ENCODE measurements at regions not wholly inside any gene's neighbourhood (a gene's known extent, or its start where the extent isn't known, plus 50 kb on each side); places are given as distances from the start of the nearest gene placed in this dataset.

- Histone ChIP-seq H3K4me1 (ENCODE audit: control insufficient read depth, insufficient read depth, low read length) (no peaks in the 10 kb centered on the region), H3K4me3 (ENCODE audit: low read length) (no peak overlapping the region), H3K27ac (ENCODE audit: low read depth, low read length) (no peak overlapping the region), H3K36me3 (ENCODE audit: control insufficient read depth, insufficient read depth, low read length) (no peaks in the 10 kb centered on the region), H3K9ac (ENCODE audit: extremely low read depth, low read length, poor library complexity, severe bottlenecking) (no peak overlapping the region), H3K27me3 (ENCODE audit: control insufficient read depth, insufficient read depth, low read length, poor library complexity, severe bottlenecking) (no peaks in the 10 kb centered on the region), H3K9me3 (ENCODE audit: control insufficient read depth, low read length) (peaks cover 15% of the 10 kb centered on the region)
- Mint-ChIP-seq H3K9me3 (peaks cover 4% of the 10 kb centered on the region), H3K4me1 (no peaks in the 10 kb centered on the region), H3K27ac (no peak overlapping the region), H3K4me3 (no peak overlapping the region), H3K27me3 (ENCODE audit: insufficient read depth) (no peaks in the 10 kb centered on the region), H3K36me3 (ENCODE audit: low read depth) (no peaks in the 10 kb centered on the region)
- 83 to 100% methylated on average over 1 to 4 of the region's 4 CpGs for WGBS, 2 experiments (ENCODE audit: insufficient coverage in 1 of 2, insufficient read length in 1 of 2)
- TF ChIP-seq CTCF (conservative IDR thresholded peaks at IDR 0.05), result no peak
- DNase-seq, result no peak
Observed at GRCh38 chr13:87052731-87053130, 618.4 kb upstream of the SLITRK5 start.

GRCh38 chr13:87057807-87058520 is 613.2 kb upstream of the SLITRK5 start:
- no peak overlapping the region for H3K27ac ChIP-seq (ENCODE audit: low read depth, low read length)
- WGBS, 2 experiments (ENCODE audit: insufficient coverage in 1 of 2, insufficient read length in 1 of 2), result 80 to 92% methylated on average over 1 to 3 of the region's 3 CpGs
- Mint-ChIP-seq H3K36me3 (ENCODE audit: low read depth) (no peaks in the 10 kb centered on the region), H3K9me3 (peaks cover 3% of the 10 kb centered on the region), H3K4me3 (no peak overlapping the region), H3K27me3 (ENCODE audit: insufficient read depth) (no peaks in the 10 kb centered on the region), H3K27ac (no peak overlapping the region), H3K4me1 (no peaks in the 10 kb centered on the region)
- H3K4me3 ChIP-seq (ENCODE audit: low read length), result no peak overlapping the region
- H3K27me3 ChIP-seq (ENCODE audit: control insufficient read depth, insufficient read depth, low read length, poor library complexity, severe bottlenecking), result no peaks in the 10 kb centered on the region
- no peak overlapping the region for H3K9ac ChIP-seq (ENCODE audit: extremely low read depth, low read length, poor library complexity, severe bottlenecking)
- no peak for DNase-seq
- H3K4me1 ChIP-seq (ENCODE audit: control insufficient read depth, insufficient read depth, low read length), result no peaks in the 10 kb centered on the region
- H3K36me3 ChIP-seq (ENCODE audit: control insufficient read depth, insufficient read depth, low read length), result no peaks in the 10 kb centered on the region
- peaks cover 2% of the 10 kb centered on the region for H3K9me3 ChIP-seq (ENCODE audit: control insufficient read depth, low read length)
- TF ChIP-seq CTCF (conservative IDR thresholded peaks at IDR 0.05), result no peak

- Mint-ChIP-seq H3K36me3 (ENCODE audit: low read depth) (no peaks in the 10 kb centered on the region), H3K27me3 (ENCODE audit: insufficient read depth) (no peaks in the 10 kb centered on the region), H3K9me3 (no peaks in the 10 kb centered on the region), H3K27ac (no peak overlapping the region), H3K4me3 (no peak overlapping the region), H3K4me1 (no peaks in the 10 kb centered on the region)
- Histone ChIP-seq H3K4me1 (ENCODE audit: control insufficient read depth, insufficient read depth, low read length) (no peaks in the 10 kb centered on the region), H3K4me3 (ENCODE audit: low read length) (no peak overlapping the region), H3K27ac (ENCODE audit: low read depth, low read length) (no peak overlapping the region), H3K27me3 (ENCODE audit: control insufficient read depth, insufficient read depth, low read length, poor library complexity, severe bottlenecking) (no peaks in the 10 kb centered on the region), H3K36me3 (ENCODE audit: control insufficient read depth, insufficient read depth, low read length) (no peaks in the 10 kb centered on the region), H3K9ac (ENCODE audit: extremely low read depth, low read length, poor library complexity, severe bottlenecking) (no peak overlapping the region), H3K9me3 (ENCODE audit: control insufficient read depth, low read length) (no peaks in the 10 kb centered on the region)
- DNase-seq, result no peak
- no peak for TF ChIP-seq CTCF (conservative IDR thresholded peaks at IDR 0.05)
- 53 to 67% methylated on average over 2 to 3 of the region's 5 CpGs for WGBS, 2 experiments (ENCODE audit: insufficient coverage in 1 of 2, insufficient read length in 1 of 2)
Observed at GRCh38 chr13:87058786-87059329, 612.3 kb upstream of the SLITRK5 start.

Measured in endodermal cell (in vitro differentiated cells).